Stimulated activated naive CD4-positive, alpha-beta T cell treated with Interleukin-2 at 50 U/mL for 16 hours (primary cell): ENCODE measurements at regions not wholly inside any gene's neighbourhood (a gene's known extent, or its start where the extent isn't known, plus 50 kb on each side); places are given as distances from the start of the nearest gene placed in this dataset.

Source experiments
- DNase-seq: peaks from one replicate; lab custom pipeline; 2025; lab: John Stamatoyannopoulos, UW

GRCh38 chr3:178455946-178456345, 80.3 kb upstream of the KCNMB2 start:
- DNase-seq = no peak

GRCh38 chr3:178456621-178457285, 79.5 kb upstream of the KCNMB2 start:
- no peak for DNase-seq

- no peak for DNase-seq
These were observed 78.7 kb upstream of the KCNMB2 start for GRCh38 chr3:178457511-178457910.

GRCh38 chr3:178458313-178459037, 77.8 kb upstream of the KCNMB2 start:
- DNase-seq = no peak

- no peak for DNase-seq
These were observed 77.2 kb upstream of the KCNMB2 start for GRCh38 chr3:178459038-178459410.

- DNase-seq = no peak
These were observed 70.7 kb upstream of the KCNMB2 start for GRCh38 chr3:178465260-178466180.

- no peak for DNase-seq
These were observed 63.3 kb upstream of the KCNMB2 start for GRCh38 chr3:178472941-178473340.

- no peak for DNase-seq
These were observed 61.7 kb upstream of the KCNMB2 start for GRCh38 chr3:178474526-178474925.

GRCh38 chr3:178475062-178475461, 61.2 kb upstream of the KCNMB2 start:
- DNase-seq = no peak

- DNase-seq = no peak
These were observed 59.4 kb upstream of the KCNMB2 start for GRCh38 chr3:178476886-178477285.

GRCh38 chr3:178479446-178479845, 56.8 kb upstream of the KCNMB2 start:
- no peak for DNase-seq

- no peak for DNase-seq
These were observed 56.4 kb upstream of the KCNMB2 start for GRCh38 chr3:178479860-178480259.

- DNase-seq = no peak
These were observed 56.0 kb upstream of the KCNMB2 start for GRCh38 chr3:178480274-178480673.

GRCh38 chr3:178480795-178481194, 55.4 kb upstream of the KCNMB2 start:
- no peak for DNase-seq

GRCh38 chr3:178482981-178483380, 53.3 kb upstream of the KCNMB2 start:
- no peak for DNase-seq

- DNase-seq = no peak
These were observed 52.5 kb upstream of the KCNMB2 start for GRCh38 chr3:178483704-178484103.

- no peak for DNase-seq
These were observed 50.5 kb upstream of the KCNMB2 start for GRCh38 chr3:178485756-178486155.
